ENCODE measurements at regions not wholly inside any gene's neighbourhood (a gene's known extent, or its start where the extent isn't known, plus 50 kb on each side); places are given as distances from the start of the nearest gene placed in this dataset.
"Not testable (repeated sequence)": the region's sequence is repeated elsewhere in the genome, so short reads cannot be mapped to it uniquely, and the experiment has no call there.

DNA sequence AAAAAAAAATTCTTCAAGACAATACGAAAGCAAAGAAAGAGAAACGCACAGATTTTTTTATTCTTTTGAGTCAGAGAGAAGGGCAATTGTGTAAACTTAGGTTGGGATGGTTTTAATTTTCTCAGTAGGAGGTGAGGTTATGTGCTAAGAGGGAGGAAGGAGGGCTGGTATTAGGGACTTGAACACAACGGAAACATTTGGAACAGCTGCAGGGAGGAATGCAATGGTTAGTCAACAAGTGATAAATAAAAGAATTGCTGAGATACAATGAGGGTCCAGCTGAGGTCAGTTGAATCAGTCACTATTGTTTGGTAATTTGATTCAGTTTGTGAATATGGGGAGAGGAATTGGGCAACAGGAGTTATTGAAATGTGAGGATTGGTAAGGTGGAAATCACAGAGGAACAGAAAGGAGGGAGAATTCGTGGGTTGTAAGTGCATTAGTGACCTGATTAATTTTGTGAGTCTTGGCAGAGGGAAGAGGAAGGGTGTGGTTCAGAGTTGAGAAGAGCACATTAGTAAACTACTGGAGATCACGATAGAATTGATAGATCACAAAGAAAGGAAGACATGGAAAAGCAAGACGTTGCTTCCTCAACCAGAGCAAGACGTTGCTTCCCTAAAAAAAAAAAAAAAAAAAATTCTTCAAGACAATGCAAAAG lies 499.5 kb upstream of the SPRY2 start:
- Mint-ChIP-seq H3K27ac (no peak overlapping the region), H3K9me3 (peaks cover 22% of the 10 kb centered on the region), H3K27me3 (no peaks in the 10 kb centered on the region), H3K4me1 (ENCODE audit: low read depth) (no peaks in the 10 kb centered on the region), H3K36me3 (ENCODE audit: low read depth) (no peaks in the 10 kb centered on the region), H3K4me3 (no peak overlapping the region)
- intact Hi-C loops (cut with micrococcal nuclease), result no loop called here

DNA sequence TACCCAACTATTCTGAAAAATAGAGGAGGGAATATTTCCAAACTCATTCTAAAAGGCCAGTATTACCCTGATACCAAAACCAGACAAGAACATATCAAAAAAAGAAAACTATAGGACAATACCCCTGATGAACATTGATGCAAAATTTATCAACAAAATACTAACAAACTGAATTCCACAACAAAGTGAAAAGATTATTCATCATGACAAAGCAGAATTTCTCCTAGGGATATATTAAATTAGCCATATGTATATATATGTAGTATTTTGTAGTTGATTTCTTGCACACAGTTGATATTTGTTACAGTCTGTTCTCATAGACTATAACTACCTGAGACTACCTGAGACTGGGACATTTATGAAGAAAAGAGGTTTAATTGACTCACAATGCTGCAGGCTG lies 495.0 kb upstream of the SPRY2 start:
- no peaks in the 10 kb centered on the region for H3K36me3 Mint-ChIP-seq (ENCODE audit: low read depth)
- H3K27me3 Mint-ChIP-seq, result no peaks in the 10 kb centered on the region
- no peak overlapping the region for H3K27ac Mint-ChIP-seq
- no peaks in the 10 kb centered on the region for H3K4me1 Mint-ChIP-seq (ENCODE audit: low read depth)
- intact Hi-C loops (cut with micrococcal nuclease), result no loop called here
- peaks cover 52% of the 10 kb centered on the region for H3K9me3 Mint-ChIP-seq
- H3K4me3 Mint-ChIP-seq, result no peak overlapping the region

- Mint-ChIP-seq H3K4me3 (no peak overlapping the region), H3K27ac (no peak overlapping the region), H3K4me1 (ENCODE audit: low read depth) (no peaks in the 10 kb centered on the region), H3K36me3 (ENCODE audit: low read depth) (no peaks in the 10 kb centered on the region), H3K9me3 (peaks cover 73% of the 10 kb centered on the region), H3K27me3 (no peaks in the 10 kb centered on the region)
- intact Hi-C loops (cut with micrococcal nuclease), result no loop called here
Observed at GRCh38 chr13:80830431-80830830, 489.5 kb upstream of the SPRY2 start.

- Mint-ChIP-seq H3K4me1 (ENCODE audit: low read depth) (no peaks in the 10 kb centered on the region), H3K9me3 (peaks cover 63% of the 10 kb centered on the region), H3K4me3 (no peak overlapping the region), H3K27me3 (no peaks in the 10 kb centered on the region), H3K27ac (no peak overlapping the region), H3K36me3 (ENCODE audit: low read depth) (no peaks in the 10 kb centered on the region)
- intact Hi-C loops (cut with micrococcal nuclease), result no loop called here
Observed at GRCh38 chr13:80828759-80829158, 487.8 kb upstream of the SPRY2 start.

GRCh38 chr13:80825276-80825675 lies 484.4 kb upstream of the SPRY2 start:
- intact Hi-C loops (cut with micrococcal nuclease), result no loop called here
- Mint-ChIP-seq H3K4me1 (ENCODE audit: low read depth) (no peaks in the 10 kb centered on the region), H3K9me3 (peaks cover 37% of the 10 kb centered on the region), H3K36me3 (ENCODE audit: low read depth) (no peaks in the 10 kb centered on the region), H3K27ac (no peak overlapping the region), H3K4me3 (no peak overlapping the region), H3K27me3 (no peaks in the 10 kb centered on the region)

DNA sequence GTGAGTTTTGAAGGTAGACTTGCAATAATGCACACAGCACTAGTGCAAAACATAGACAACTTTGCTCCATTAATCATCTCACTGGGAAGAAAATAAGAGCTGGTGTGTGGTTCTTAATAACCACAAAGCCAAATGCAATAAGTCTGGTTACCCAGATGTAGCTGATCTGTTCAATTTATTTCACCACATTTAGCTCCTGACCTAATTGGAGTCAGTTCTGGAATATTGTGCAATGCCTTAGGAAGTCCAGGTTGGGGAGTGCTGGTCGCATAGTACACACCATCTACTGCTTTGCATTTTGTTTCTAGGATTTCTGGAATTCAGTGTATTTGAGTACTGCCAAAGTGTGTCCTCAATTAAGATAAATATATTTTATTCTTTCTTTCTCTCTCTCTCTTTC lies 483.3 kb upstream of the SPRY2 start:
- H3K27ac Mint-ChIP-seq, result no peak overlapping the region
- H3K36me3 Mint-ChIP-seq (ENCODE audit: low read depth), result no peaks in the 10 kb centered on the region
- no peaks in the 10 kb centered on the region for H3K27me3 Mint-ChIP-seq
- intact Hi-C loops (cut with micrococcal nuclease), result no loop called here
- no peak overlapping the region for H3K4me3 Mint-ChIP-seq
- peaks cover 33% of the 10 kb centered on the region for H3K9me3 Mint-ChIP-seq
- no peaks in the 10 kb centered on the region for H3K4me1 Mint-ChIP-seq (ENCODE audit: low read depth)

DNA sequence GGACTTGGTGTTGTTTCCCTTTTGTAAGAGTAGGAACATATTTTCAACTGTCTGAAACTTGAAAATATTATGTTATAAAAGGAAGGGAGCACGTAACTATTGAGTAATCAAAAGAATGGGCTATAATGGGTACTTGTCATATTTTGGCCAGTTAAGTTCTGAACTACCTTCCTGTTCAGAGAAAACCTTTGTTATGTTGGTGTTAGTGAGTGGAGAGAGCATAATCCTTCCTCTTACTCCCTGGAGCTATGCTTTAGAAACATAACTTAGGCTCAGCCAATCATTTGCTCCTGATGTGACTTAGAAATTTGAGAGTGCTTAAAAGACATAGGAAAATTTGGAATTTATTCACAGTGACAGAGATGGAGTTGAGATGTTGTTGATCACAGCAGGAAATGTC lies 482.5 kb upstream of the SPRY2 start:
- no peak overlapping the region for H3K27ac Mint-ChIP-seq
- no peaks in the 10 kb centered on the region for H3K27me3 Mint-ChIP-seq
- intact Hi-C loops (cut with micrococcal nuclease), result no loop called here
- H3K4me1 Mint-ChIP-seq (ENCODE audit: low read depth), result no peaks in the 10 kb centered on the region
- H3K4me3 Mint-ChIP-seq, result no peak overlapping the region
- H3K9me3 Mint-ChIP-seq, result peaks cover 31% of the 10 kb centered on the region
- H3K36me3 Mint-ChIP-seq (ENCODE audit: low read depth), result no peaks in the 10 kb centered on the region

- Mint-ChIP-seq H3K27me3 (no peaks in the 10 kb centered on the region), H3K4me1 (ENCODE audit: low read depth) (no peaks in the 10 kb centered on the region), H3K4me3 (no peak overlapping the region), H3K36me3 (ENCODE audit: low read depth) (no peaks in the 10 kb centered on the region), H3K27ac (no peak overlapping the region), H3K9me3 (peaks cover 11% of the 10 kb centered on the region)
- intact Hi-C loops (cut with micrococcal nuclease), result no loop called here
Observed at GRCh38 chr13:80821466-80821865, 480.5 kb upstream of the SPRY2 start.

- no peak overlapping the region for H3K4me3 Mint-ChIP-seq
- intact Hi-C loops (cut with micrococcal nuclease), result no loop called here
- H3K9me3 Mint-ChIP-seq, result peaks cover 18% of the 10 kb centered on the region
- no peaks in the 10 kb centered on the region for H3K36me3 Mint-ChIP-seq (ENCODE audit: low read depth)
- no peaks in the 10 kb centered on the region for H3K4me1 Mint-ChIP-seq (ENCODE audit: low read depth)
- no peaks in the 10 kb centered on the region for H3K27me3 Mint-ChIP-seq
- H3K27ac Mint-ChIP-seq, result no peak overlapping the region
Observed at GRCh38 chr13:80817979-80818378, 477.1 kb upstream of the SPRY2 start.

DNA sequence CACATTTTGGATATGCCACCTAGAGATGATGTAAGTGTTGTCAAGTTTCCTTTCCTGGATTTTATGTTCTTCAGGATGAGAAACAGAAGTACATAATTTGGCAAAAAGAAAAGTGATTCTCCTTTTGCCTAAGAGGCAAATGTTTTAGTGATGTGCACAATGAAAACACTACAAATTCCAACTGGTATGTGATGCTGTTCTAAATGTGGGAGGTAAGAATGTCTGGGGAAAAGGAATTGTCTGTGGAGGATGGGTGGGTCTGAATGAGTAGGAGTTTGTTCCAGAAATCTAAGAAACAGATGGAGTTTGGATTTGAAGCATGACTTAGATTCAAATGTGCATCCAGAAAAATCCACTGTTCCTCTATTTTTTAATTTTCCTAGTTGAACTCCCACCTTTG lies 473.6 kb upstream of the SPRY2 start:
- no peaks in the 10 kb centered on the region for H3K36me3 Mint-ChIP-seq (ENCODE audit: low read depth)
- peaks cover 31% of the 10 kb centered on the region for H3K9me3 Mint-ChIP-seq
- no peak overlapping the region for H3K4me3 Mint-ChIP-seq
- no peaks in the 10 kb centered on the region for H3K4me1 Mint-ChIP-seq (ENCODE audit: low read depth)
- intact Hi-C loops (cut with micrococcal nuclease), result no loop called here
- H3K27ac Mint-ChIP-seq, result no peak overlapping the region
- no peaks in the 10 kb centered on the region for H3K27me3 Mint-ChIP-seq

DNA sequence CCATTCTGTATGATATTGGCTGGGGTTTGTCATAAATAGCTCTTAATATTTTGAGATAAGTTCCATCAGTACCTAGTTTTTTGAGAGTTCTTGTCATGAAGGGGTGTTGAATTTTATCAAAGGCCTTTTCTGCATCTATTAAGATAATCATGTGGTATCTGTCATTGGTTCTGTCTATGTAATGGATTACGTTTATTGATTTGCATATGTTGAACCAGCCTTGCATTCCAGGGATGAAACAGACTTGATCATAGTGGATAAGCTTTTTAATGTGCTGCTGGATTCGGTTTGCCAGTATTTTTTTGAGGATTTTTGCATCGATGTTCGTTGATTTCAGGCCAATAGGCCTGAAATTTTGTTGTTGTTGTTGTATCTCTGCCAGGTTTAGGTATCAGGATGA lies 469.4 kb upstream of the SPRY2 start:
- H3K27ac Mint-ChIP-seq; H3K27me3 Mint-ChIP-seq; intact Hi-C loops (cut with micrococcal nuclease); H3K4me3 Mint-ChIP-seq; H3K4me1 Mint-ChIP-seq (ENCODE audit: low read depth); H3K36me3 Mint-ChIP-seq (ENCODE audit: low read depth): not testable (repeated sequence)
- H3K9me3 Mint-ChIP-seq, result peaks cover 20% of the 10 kb centered on the region

DNA sequence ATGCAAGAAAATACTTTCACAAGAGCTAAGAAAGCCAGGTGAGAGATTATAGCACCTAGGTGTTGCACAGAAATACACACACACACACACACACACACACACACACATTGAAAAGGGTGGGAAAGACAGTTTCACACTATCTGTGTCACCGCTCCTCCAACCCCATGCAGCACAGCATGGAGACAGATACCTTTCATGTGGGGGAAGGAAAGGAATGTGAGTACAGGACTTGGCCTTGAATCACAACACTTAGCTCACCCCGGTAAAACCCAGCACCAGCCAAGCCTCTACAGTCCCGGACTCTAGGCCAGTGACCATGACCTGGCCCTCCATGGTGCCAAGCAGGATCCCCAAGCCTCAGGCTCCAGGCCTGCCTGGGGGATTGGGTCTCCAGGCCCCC lies 462.0 kb upstream of the SPRY2 start:
- Mint-ChIP-seq H3K27ac (no peak overlapping the region), H3K27me3 (no peaks in the 10 kb centered on the region), H3K4me3 (no peak overlapping the region), H3K9me3 (peaks cover 16% of the 10 kb centered on the region), H3K4me1 (ENCODE audit: low read depth) (no peaks in the 10 kb centered on the region), H3K36me3 (ENCODE audit: low read depth) (no peaks in the 10 kb centered on the region)
- intact Hi-C loops (cut with micrococcal nuclease), result no loop called here

GRCh38 chr13:80798576-80799133 lies 457.7 kb upstream of the SPRY2 start:
- intact Hi-C loops (cut with micrococcal nuclease), result no loop called here
- no peaks in the 10 kb centered on the region for H3K4me1 Mint-ChIP-seq (ENCODE audit: low read depth)
- no peaks in the 10 kb centered on the region for H3K36me3 Mint-ChIP-seq (ENCODE audit: low read depth)
- H3K4me3 Mint-ChIP-seq, result no peak overlapping the region
- peaks cover 16% of the 10 kb centered on the region for H3K9me3 Mint-ChIP-seq
- H3K27ac Mint-ChIP-seq, result no peak overlapping the region
- H3K27me3 Mint-ChIP-seq, result no peaks in the 10 kb centered on the region

GRCh38 chr13:80787604-80788003 lies 446.7 kb upstream of the SPRY2 start:
- no peaks in the 10 kb centered on the region for H3K4me1 Mint-ChIP-seq (ENCODE audit: low read depth)
- intact Hi-C loops (cut with micrococcal nuclease), result no loop called here
- H3K4me3 Mint-ChIP-seq, result no peak overlapping the region
- H3K9me3 Mint-ChIP-seq, result peaks cover 8% of the 10 kb centered on the region
- H3K36me3 Mint-ChIP-seq (ENCODE audit: low read depth), result no peaks in the 10 kb centered on the region
- no peaks in the 10 kb centered on the region for H3K27me3 Mint-ChIP-seq
- H3K27ac Mint-ChIP-seq, result no peak overlapping the region

GRCh38 chr13:80783926-80784565 lies 443.1 kb upstream of the SPRY2 start:
- H3K27me3 Mint-ChIP-seq, result no peaks in the 10 kb centered on the region
- H3K36me3 Mint-ChIP-seq (ENCODE audit: low read depth), result no peaks in the 10 kb centered on the region
- peaks cover 8% of the 10 kb centered on the region for H3K9me3 Mint-ChIP-seq
- no peaks in the 10 kb centered on the region for H3K4me1 Mint-ChIP-seq (ENCODE audit: low read depth)
- intact Hi-C loops (cut with micrococcal nuclease), result no loop called here
- no peak overlapping the region for H3K4me3 Mint-ChIP-seq
- H3K27ac Mint-ChIP-seq, result no peak overlapping the region

All from dendritic cell treated with granulocyte-macrophage colony-stimulating factor and Interleukin-4, amounts not matched to agents 40 ng/mL and 50 ng/mL, for 4 days (primary cell).